Adipocyte (in vitro differentiated cells): ENCODE measurements at regions not wholly inside any gene's neighbourhood (a gene's known extent, or its start where the extent isn't known, plus 50 kb on each side); places are given as distances from the start of the nearest gene placed in this dataset.
"Not testable (repeated sequence)": the region's sequence is repeated elsewhere in the genome, so short reads cannot be mapped to it uniquely, and the experiment has no call there.

ENCODE experiments used
- DNase-seq: peaks from one replicate; pipeline ENCODE4 v3.0.0-alpha.2; 2015; ENCODE audit warnings: low read depth
- H3K27me3 ChIP-seq: replicated peaks from 2 replicates; pipeline ENCODE4 v1.7.0; 2013; ENCODE audit warnings: mild to moderate bottlenecking, low read length, moderate library complexity; ENCODE audit not compliant: control insufficient read depth, insufficient read depth
- H3K36me3 ChIP-seq: 2 replicates; pipeline ENCODE4 v1.7.0; 2013; ENCODE audit warnings: low read length, mild to moderate bottlenecking, moderate library complexity; ENCODE audit not compliant: control insufficient read depth, insufficient read depth, severe bottlenecking
- H3K4me1 ChIP-seq: 2 replicates; pipeline ENCODE4 v1.7.0; 2013; ENCODE audit warnings: mild to moderate bottlenecking, low read length, moderate library complexity; ENCODE audit not compliant: control insufficient read depth, insufficient read depth
- H3K4me3 ChIP-seq: 2 replicates; pipeline ENCODE4 v1.7.0; 2013; ENCODE audit warnings: mild to moderate bottlenecking, low read length, moderate library complexity
- H3K9ac ChIP-seq: 2 replicates; pipeline ENCODE4 v1.7.0; 2013; ENCODE audit warnings: mild to moderate bottlenecking, low read length, moderate library complexity
- H3K9me3 ChIP-seq: 2 replicates; pipeline ENCODE4 v1.7.0; 2013; ENCODE audit warnings: mild to moderate bottlenecking, low read length, moderate library complexity; ENCODE audit not compliant: control insufficient read depth

DNA sequence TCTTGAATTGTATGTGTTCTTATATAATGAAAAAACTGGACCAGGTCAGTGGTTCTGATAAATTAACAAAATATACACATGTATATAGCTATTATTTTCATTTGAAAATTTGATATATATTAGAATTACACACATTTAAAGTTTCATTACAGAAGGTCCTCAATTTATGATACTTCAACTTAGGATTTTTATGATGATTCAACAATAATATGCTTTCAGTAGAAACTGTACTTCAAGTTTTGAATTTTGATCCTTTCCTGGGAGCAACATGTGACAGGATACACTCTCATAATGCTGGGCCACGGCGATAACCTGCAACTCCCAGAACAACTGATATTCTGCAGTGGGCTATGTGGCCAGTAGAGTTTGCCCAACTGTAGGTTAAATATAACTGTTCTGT, 344.7 kb downstream of the TAF11L14 start:
- Histone ChIP-seq H3K4me3 (no peak overlapping the region), H3K4me1 (no peaks in the 10 kb centered on the region), H3K27me3 (no peaks in the 10 kb centered on the region), H3K9ac (no peak overlapping the region), H3K36me3 (no peaks in the 10 kb centered on the region), H3K9me3 (no peaks in the 10 kb centered on the region)
- no peak for DNase-seq

DNA sequence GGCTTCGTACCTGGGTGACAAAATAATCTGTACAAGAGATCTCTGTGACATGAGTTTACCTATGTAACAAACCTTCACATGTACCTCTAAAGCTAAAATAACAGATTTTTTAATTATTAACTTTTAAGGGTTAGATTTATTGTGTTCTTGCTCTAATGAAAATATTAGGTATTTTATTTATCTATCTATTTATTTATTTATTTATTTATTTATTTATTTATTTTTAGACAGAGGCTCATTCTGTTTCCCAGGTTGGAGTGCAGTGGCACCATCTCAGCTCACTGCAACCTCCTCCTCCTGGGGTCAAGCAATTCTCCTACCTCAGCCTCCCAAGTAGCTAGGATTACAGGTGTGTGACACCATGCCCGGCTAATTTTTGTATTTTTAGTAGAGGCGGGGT, 348.4 kb downstream of the TAF11L14 start:
- not testable (repeated sequence) for H3K9ac ChIP-seq, H3K4me1 ChIP-seq, H3K36me3 ChIP-seq, DNase-seq, H3K4me3 ChIP-seq, H3K27me3 ChIP-seq, H3K9me3 ChIP-seq

DNA sequence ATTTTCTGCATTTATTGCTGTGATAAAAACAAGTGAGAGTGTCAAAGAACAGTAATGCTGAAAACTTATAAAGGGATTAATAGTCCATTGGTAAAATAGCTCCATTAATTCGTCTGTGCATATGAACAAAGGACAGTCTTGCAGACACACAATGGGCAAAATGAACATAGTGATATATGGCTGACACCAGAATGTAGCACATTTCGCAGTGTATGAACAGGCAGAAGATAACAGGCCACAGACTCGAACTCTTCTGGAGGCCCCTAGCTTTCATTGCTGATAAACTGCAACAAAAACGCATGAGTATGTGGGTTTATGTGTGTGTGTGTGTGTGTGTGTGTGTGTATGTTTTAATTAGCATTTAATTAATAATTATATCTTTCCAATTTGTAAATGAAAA, 354.8 kb downstream of the TAF11L14 start:
- Histone ChIP-seq H3K4me1 (no peaks in the 10 kb centered on the region), H3K4me3 (no peak overlapping the region), H3K36me3 (no peaks in the 10 kb centered on the region), H3K9me3 (no peaks in the 10 kb centered on the region), H3K27me3 (no peaks in the 10 kb centered on the region), H3K9ac (no peak overlapping the region)
- DNase-seq = no peak

DNA sequence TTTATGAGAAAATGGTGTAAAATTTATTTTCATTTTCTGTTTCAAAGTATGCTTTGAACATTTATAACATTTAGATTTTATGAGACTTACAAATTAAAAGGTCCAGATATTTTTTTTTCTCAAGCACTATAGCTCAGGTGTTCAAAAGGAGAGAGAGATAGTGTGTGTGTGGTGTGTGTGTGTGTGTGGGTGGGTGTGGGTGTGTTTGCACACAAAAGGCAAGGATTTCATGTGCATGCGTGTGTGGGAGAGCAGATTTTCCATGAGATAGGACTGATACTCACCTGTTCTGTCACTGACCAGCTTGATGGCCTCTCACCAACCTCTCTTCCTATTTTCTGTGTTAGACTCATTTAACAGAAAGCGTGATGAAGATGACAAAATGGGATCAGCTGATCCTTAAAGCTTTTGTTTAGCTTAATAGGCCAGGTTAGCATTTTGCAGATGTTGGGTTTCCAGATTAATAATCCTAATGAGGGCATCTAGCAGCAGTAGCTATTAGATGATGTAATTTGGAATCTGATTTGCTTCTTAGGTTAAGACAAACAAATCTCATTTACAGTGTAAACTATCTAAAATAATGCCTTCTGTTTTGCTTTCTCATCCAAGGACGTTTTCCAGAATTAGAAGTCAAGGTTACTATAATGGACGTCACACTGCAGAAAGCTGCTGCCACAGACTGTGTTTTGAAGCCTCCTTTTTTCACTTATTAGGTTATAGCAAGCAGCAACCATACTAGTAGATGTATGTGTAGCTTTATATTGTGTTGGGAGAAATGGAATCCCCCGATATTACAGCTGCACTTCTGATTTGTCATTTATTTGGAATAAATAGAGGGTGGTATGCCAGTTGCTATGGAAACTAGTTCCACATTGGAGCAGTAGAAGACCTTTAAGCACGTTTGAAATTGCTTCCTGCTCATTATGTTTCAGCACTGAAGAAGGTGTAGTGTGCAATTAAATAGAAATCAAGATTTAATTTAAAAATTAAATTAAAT, 355.6 kb downstream of the TAF11L14 start:
- Histone ChIP-seq H3K27me3 (no peaks in the 10 kb centered on the region), H3K4me1 (no peaks in the 10 kb centered on the region), H3K36me3 (no peaks in the 10 kb centered on the region), H3K9ac (no peak overlapping the region), H3K9me3 (no peaks in the 10 kb centered on the region), H3K4me3 (no peak overlapping the region)
- no peak for DNase-seq

DNA sequence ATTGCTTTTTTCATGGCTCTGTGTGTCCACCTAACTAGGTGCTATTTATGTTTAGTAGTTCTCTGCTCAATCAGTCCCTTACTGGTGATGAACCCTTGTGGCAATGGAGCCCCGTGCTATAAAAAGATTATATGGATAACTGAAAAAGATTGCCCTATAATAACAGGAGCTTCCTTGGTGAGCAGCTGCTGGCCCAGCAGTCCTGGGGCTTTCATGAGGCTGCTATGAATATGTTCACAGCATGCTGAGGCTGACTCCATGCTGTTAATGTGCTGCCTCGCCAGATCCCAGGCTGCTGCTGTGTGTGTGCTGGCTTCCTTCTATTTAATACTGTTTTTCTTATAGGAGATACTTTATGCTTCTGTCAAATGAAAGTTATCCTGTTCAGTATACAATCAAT, 357.5 kb downstream of the TAF11L14 start:
- Histone ChIP-seq H3K27me3 (no peaks in the 10 kb centered on the region), H3K9me3 (no peaks in the 10 kb centered on the region), H3K9ac (no peak overlapping the region), H3K4me3 (no peak overlapping the region), H3K36me3 (no peaks in the 10 kb centered on the region), H3K4me1 (no peaks in the 10 kb centered on the region)
- DNase-seq = no peak

DNA sequence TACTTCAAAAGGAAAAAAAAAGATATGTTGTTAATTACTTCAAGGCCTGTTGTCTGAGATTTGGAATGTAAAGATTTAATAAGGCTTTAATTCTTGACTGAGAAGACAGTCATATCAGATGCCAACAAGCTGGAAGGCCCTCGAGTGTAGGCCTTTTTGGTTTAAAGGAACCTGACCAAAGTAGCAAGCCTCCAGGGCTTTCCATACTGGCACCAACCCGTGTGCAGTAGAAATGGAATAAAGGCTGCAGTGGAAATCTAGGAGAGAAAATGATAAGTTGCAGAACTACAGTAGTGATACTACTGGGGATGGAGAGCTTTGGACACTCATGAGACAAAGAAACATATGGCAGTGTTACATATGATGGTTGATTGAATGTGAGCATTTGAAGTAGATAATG, 358.0 kb downstream of the TAF11L14 start:
- no peak overlapping the region for H3K4me3 ChIP-seq
- no peaks in the 10 kb centered on the region for H3K9me3 ChIP-seq

DNA sequence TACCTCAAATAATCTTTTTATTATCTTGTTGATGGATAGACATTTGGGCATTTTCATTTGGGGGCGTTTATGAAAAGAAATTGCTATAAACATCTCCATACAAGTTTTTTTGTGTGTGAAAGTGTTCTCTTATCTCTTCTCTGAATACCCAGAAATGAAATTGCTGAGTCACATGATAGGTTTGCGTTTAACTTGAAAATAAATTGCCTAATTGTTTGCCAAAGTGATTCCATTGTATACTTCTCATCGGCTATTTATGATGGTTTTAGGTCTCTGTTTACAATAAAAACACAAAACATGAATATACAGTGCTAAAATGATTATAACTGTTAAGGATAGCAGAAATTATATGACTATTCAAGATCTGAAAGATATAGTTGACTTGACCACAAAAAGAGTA, 361.7 kb downstream of the TAF11L14 start:
- Histone ChIP-seq H3K27me3 (no peaks in the 10 kb centered on the region), H3K9ac (no peak overlapping the region), H3K4me1 (no peaks in the 10 kb centered on the region), H3K9me3 (no peaks in the 10 kb centered on the region), H3K4me3 (no peak overlapping the region), H3K36me3 (no peaks in the 10 kb centered on the region)
- DNase-seq = no peak

More for the DNA sequence above, 358.0 kb downstream of the TAF11L14 start:
- Histone ChIP-seq H3K4me1 (no peaks in the 10 kb centered on the region), H3K27me3 (no peaks in the 10 kb centered on the region), H3K36me3 (no peaks in the 10 kb centered on the region), H3K9ac (no peak overlapping the region)
- DNase-seq = no peak

DNA sequence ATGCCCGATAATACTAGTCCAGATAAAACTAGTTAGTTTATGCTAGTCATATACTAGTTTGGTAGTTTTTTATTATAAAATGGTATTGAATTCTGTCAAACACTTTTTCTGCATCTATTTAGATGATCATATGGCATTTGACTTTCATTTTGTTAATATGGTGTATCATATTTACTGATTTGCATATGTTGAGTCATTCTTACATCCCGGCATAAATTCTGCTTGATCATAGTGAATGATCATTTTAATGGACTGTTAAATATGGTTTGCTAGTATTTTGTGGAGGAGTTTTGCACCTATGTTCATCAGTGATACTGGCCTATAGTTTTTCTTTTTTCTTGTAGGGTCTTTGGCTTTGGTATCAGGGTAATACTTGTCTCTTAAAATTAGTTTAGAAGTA, 365.6 kb downstream of the TAF11L14 start:
- no peak for DNase-seq
- no peaks in the 10 kb centered on the region for H3K27me3 ChIP-seq
- no peaks in the 10 kb centered on the region for H3K4me1 ChIP-seq
- no peaks in the 10 kb centered on the region for H3K36me3 ChIP-seq
- H3K9ac ChIP-seq = no peak overlapping the region
- no peak overlapping the region for H3K4me3 ChIP-seq
- no peaks in the 10 kb centered on the region for H3K9me3 ChIP-seq

DNA sequence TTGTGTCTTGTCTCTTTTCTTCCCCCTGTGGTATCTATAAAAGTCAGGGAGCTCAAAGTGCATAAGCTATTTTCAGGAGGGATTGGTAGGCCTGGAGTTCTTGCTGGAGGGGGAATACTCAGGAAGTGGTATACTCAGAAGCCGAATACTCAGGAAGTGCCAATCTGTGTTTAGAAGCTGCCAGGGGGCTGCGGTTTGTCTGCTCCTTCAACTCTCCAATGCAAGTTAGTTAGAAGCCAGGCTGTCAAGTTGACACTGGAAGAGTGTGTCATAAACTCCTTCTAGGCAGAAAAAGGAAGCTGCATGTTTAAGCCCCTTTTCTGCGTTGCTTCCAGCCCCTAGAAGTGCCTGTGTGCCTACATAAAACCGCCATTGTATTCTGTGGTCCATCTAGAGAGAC, 366.5 kb downstream of the TAF11L14 start:
- no peaks in the 10 kb centered on the region for H3K4me1 ChIP-seq
- no peaks in the 10 kb centered on the region for H3K27me3 ChIP-seq
- no peak for DNase-seq
- H3K36me3 ChIP-seq = no peaks in the 10 kb centered on the region
- no peaks in the 10 kb centered on the region for H3K9me3 ChIP-seq
- H3K4me3 ChIP-seq = no peak overlapping the region
- no peak overlapping the region for H3K9ac ChIP-seq

DNA sequence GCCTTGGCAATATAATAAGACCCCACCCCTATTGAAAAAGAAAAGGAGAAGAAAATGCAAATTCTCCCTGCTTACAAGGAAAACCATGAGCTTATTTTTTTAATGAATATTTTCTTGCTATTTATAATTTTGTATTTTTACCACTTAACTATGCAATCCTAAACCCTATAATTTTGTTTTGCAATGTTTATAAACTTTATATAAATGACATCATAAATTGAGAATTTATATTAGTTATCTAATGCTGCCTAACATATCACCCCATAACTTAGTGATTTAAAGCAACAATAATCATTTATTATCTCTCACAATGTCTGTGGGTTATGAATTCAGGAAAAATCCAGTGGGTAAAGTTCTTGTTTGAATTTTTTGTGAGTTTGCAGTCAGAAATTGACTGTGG, 369.1 kb downstream of the TAF11L14 start:
- DNase-seq = no peak
- no peaks in the 10 kb centered on the region for H3K27me3 ChIP-seq
- no peaks in the 10 kb centered on the region for H3K9me3 ChIP-seq
- H3K36me3 ChIP-seq = no peaks in the 10 kb centered on the region
- no peak overlapping the region for H3K4me3 ChIP-seq
- H3K4me1 ChIP-seq = no peaks in the 10 kb centered on the region
- no peak overlapping the region for H3K9ac ChIP-seq

DNA sequence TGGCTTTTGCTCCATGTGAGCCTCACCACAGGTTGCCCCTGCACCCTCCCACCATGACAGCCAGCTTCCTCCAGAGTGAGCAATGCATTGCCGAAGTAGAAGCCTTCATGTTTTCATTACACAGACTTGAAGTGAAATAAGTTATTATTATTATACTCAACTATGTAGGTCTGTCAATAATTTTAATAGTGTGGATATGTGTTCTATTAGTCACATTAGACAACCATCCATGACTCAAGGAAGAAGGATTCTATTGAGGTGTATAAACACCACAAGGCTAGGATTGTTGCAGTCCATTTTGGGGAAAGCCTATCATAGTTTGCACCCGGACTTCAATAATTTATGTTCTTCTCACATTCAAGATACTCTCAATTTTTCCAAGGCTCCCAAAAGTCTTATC, 369.5 kb downstream of the TAF11L14 start:
- H3K9ac ChIP-seq = no peak overlapping the region
- DNase-seq = no peak

DNA sequence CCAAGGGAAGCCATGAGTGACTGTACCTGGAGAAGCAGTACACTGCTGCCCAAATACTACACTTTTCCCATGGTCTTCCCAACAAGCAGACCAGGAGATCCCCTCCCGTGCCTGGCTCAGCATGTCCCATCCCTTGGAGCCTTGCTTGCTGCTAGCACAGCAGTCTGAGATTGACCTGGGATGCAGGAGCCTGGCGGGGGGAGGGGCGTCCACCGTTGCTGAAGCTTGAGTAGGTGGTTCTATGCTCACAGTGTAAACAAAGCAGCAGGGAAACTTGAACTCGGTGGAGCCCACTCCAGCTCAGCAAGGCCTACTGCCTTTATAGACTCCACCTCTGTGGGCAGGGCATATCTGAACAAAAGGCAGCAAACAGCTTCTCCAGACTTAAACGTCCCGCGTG, 372.0 kb downstream of the TAF11L14 start:
- not testable (repeated sequence) for H3K27me3 ChIP-seq, H3K9ac ChIP-seq, DNase-seq, H3K9me3 ChIP-seq, H3K4me3 ChIP-seq, H3K36me3 ChIP-seq, H3K4me1 ChIP-seq

More for the DNA sequence above, 369.5 kb downstream of the TAF11L14 start:
- Histone ChIP-seq H3K4me1 (no peaks in the 10 kb centered on the region), H3K9me3 (no peaks in the 10 kb centered on the region), H3K36me3 (no peaks in the 10 kb centered on the region), H3K27me3 (no peaks in the 10 kb centered on the region), H3K4me3 (no peak overlapping the region)
